Islet of Langerhans (tissue), 1 donor: ENCODE measurements at regions not wholly inside any gene's neighbourhood (a gene's known extent, or its start where the extent isn't known, plus 50 kb on each side); places are given as distances from the start of the nearest gene placed in this dataset.

Experiments
- FAIRE-seq: peaks from one replicate; lab custom pipeline; 2011; peaks lifted over from hg19 to GRCh38; lab: Jason Lieb, UNC

DNA sequence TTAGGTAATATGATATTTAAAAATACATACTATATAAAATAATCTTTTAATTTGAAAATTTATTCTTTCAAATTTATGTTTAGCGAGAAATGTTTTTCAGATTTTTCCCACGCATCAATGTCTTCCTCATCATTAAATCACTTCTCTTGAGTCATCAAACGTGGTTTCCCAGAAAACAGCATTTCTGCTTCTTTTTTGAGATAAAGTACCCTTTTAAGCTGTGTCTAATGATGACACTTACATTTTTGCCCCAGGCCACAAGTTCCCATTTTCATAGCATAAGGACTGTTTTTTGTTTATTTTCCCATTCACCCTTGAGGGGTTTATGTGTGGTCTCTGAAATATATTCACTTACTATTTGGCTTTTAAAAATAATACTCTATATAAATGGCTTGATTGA lies 139.0 kb upstream of the HS3ST3A1 start:
- peak; percentile 24 for FAIRE-seq

DNA sequence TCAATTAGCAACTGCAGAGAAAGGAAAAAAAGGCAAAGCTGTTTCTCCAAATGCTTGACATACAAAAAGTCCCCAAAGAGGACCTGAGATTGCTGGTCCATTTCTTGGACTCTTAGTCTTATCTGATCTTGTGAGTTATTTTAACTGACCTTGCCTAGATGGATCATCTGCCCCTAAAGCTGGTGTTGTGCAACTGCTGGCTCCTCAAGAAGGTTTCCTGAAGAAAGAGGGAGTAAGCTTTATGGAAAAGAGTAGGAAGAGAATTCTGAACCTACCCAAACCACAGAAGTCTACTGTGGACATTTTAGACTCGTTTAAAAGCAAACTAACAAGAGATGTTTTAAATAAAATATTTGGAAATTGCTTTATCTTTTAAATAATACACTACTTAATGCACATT lies 140.0 kb upstream of the HS3ST3A1 start:
- FAIRE-seq = no peak

DNA sequence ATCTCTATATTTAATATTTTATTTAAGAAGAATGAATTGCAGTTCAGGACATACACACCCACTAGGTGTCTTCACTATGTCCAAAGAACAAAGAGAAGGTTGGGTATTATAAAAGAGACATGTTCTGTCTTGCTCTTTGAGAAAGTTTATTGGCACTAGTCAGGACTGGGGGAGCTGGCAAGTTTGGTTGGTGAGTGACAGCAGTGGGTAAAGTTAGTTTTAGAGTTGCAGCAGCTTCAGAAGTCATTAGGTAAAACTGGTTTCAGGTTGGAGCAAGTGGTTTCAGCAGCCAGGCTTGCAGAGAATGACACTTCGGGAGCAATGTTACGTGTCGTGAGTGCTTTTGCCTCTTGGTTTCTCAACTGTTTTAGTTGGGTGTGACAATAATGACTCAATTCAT lies 142.2 kb upstream of the HS3ST3A1 start:
- no peak for FAIRE-seq

DNA sequence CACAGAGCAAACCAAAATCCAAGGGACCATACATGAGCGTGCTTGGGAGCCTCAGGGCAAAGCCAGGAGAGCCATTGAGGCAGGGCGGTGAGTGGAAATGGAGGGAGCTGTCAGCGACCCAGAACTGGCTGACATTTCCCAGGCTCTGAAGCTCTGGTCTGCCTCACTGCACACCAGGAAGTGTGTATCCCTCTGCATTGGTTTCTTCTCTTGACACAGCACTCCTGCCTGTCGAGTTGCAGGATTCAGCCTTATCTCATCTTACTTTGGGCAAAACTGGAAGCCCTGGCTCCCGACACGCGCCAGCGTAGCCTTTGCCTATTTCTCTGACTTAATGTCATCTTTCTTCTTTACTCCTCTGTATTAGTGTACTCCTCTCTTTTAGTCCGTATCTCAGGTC lies 144.7 kb upstream of the HS3ST3A1 start:
- FAIRE-seq = no peak

DNA sequence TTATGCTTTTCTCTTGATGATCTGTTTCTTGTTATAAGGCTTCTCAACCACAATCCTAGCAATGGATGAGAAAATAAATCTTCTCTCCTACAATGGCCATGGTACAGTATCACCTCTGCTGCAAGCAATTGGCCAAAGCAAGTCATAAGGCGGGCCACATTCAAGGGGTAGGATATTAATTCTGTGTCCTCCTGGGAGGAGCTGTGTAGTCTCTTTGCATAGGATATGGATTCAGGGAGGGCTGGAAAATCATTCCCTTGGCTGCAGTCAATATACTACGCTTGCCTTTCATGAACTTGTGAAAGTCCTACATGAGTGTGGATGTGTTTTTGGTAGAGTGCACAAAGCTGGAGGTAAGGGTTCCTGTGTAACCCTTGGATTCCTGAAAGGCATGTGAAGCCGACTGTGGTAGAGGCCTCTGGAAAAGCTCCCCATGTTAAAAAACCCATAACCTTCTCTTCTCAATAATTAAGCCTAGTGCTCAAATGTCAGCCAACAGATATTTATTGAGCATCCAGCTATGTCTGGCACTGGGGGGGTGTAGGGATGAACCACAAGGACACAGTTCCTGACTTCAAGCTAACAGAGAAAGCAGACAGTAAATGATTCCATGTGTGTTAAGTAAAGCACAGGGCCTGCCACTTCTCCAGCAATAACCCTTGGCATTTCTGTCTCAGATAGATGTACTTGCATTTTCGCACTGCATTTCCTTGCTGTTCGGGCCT lies 147.6 kb upstream of the HS3ST3A1 start:
- FAIRE-seq = no peak

DNA sequence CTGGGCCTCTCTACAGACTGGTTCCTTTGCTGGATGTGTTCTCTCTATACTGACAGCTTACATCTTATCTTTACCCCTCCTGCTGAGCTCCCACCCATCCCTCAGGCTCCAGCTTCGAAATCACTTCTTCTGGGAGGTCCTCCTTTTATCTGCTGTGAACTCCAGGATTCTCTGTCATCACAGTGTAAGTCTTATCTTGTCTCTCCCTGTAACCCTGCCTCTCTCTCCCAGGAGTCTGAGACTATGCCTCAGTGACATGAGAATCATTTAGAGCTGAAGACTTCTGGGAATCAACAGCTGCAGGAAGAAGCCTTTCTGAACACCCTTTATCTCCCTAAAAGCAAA lies 148.1 kb upstream of the HS3ST3A1 start:
- FAIRE-seq = no peak

DNA sequence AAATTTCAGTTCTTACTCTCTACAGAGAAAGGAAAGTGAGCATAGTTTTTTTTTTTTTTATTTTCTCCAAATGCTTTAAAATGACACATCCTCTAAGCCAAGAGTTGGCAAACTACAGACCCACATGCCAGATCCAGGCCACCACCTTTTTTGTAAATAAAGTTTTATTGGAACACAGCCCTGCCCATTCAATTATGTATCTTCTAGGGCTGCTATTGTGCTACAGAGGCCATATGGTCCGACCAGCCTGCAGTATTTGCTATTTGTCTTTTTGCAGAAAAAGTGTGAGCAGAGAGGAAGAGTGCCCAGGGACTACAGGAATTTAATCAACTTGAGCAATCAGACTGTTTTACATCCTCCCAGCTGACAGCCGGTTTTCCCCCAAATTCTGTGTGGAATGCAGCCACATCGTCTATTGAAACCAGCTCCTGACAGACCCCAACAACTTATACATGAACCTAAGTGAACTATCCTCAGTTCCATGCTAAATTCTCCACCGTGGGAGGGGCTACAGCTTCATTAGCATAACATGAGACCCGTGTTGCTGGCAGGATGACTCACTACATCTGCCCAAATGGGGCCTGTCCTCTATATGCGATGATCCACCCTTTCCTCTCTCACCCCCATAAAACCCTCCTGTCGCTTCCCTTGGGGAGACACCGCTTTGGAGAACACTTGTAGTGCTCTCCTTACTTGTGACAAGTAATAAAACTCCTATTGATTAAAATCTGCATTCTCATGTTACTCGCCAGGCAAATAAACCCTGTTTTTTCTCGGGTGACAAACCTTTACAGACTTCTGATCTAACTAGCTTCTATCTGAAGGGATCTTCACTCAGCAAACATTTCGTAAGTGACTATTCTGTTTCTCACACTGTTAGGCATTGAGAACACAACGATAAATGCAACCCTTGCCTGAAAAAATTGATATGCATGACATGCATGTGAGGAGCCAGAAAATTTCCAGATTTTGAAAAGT lies 149.4 kb upstream of the HS3ST3A1 start:
- no peak for FAIRE-seq

DNA sequence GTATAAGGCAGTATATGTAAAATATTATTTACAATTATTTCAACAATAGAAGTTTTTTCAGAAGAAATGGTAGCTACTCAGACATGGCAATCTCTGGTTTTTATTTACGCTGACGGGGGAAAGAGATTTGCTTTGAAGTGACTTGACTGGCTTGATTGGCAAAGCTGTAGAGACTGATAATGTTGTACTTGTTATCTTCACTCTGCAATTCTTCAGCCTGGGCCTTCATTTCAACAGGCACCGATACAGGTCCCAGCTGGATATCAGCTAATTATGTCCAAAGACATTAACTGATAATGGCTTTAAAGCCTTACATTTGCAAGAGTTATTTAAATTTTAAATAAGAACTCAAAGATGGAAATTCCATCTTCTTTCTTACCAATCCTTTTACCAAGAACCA lies 151.4 kb upstream of the HS3ST3A1 start:
- FAIRE-seq = no peak

DNA sequence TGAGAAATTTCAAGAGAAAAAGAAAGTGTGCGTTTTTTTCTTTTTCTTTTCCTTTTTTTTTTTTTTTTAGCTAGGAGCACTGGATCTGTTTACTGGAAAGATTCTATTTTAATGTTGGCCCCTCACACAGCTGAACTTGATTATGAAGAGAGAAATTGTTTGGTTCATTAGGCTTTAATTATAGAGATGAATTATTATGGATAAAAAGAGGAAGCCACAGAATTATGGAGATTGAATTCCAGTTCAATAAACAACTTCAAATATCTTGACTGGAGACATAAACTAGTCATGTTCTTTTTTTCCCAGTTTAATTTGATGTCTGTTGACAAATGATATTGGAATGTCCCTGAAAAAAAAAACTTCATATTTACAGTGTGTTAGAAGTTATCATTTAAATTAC lies 152.0 kb upstream of the HS3ST3A1 start:
- FAIRE-seq = no peak

DNA sequence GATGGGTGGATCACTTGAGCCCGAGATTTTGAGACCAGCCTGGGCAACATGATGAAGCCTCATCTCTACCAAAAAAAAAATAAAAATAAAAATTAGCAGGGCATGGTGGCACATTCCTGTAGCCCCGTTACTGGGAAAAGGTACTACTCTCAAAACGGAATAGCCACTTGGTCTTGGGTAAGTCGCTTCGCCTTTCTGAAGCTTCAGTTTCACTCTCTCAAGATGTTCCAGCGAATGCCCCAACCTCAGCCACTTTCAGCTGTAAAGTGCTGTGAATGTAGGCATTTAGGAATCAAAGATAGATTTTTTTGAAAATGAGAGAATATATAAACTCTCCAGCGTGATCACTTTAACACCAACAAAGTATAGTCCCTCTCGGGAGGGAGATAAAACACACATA lies 154.1 kb upstream of the HS3ST3A1 start:
- FAIRE-seq = no peak

DNA sequence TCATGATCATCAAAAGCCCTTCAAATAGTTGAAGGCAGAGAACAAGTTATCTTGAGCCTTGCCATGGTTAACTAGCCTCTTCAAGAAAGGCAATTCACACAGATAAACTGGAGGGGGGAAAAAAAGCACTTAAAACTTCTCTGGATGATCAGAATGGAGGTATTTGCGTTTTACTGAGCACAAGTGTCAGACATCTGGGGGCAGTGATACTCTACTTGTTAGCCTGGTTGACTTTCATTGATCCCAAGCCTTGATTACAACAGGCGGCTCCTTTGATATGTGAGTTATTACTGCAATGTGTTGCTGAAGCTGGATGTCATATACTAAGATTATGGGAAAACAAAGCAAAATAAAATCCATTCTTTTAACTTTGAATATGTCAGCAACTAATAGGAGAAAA lies 155.0 kb upstream of the HS3ST3A1 start:
- no peak for FAIRE-seq

DNA sequence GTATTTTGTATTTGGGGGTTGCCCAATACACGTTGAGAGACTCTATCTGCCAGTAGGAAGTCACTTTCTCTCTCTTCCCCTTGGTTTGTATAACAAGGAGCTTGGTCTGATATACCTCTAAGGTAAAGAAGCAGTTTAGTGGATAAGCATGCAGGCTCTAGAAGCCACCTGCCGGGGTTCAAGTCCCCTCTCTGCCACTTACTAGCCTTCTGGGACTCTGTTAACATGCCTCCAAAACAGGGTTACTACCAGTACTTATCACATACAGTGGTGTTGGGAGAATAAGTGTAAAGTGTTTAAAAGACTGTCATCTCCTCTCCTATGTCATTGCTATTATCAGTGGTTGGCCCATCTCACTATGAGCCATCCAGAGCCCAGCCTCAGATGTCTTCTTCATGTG lies 156.1 kb upstream of the HS3ST3A1 start:
- no peak for FAIRE-seq

DNA sequence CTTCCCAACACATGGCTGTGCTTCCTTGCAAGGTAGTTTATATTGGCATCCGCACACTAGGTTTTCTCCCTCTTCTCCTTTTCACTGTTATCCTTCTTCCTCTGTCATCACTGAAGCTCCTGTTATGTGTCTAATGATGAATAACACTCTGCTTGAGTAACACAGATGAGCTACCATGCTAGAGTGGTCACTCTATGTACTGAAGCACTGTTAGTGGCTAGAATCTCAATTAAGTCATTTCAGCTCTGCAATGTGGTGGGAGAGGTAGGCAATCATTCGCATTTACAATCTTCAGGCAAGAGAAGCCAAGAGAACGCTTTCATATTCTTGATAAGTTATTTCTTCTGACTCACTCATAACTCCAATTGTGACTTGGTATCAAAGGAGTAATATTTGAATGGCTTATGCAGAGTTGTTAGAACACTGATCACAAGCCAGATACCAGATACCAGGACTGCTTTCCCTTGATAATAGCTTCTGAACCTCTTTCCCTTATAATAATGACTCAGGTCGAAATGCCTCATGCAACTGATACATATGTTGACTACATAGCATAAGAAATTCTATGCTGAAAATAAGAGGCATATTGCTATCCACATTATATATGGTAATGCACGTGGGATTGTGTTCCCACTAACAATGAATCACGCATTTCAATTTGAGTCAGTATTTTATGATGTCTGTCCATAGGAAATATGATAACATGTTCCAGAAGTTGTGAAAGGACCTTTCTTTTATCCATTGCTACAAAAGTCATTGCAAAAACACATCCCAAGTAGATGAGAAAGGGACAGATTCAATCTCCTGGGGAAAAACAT lies 158.0 kb upstream of the HS3ST3A1 start:
- FAIRE-seq = no peak

DNA sequence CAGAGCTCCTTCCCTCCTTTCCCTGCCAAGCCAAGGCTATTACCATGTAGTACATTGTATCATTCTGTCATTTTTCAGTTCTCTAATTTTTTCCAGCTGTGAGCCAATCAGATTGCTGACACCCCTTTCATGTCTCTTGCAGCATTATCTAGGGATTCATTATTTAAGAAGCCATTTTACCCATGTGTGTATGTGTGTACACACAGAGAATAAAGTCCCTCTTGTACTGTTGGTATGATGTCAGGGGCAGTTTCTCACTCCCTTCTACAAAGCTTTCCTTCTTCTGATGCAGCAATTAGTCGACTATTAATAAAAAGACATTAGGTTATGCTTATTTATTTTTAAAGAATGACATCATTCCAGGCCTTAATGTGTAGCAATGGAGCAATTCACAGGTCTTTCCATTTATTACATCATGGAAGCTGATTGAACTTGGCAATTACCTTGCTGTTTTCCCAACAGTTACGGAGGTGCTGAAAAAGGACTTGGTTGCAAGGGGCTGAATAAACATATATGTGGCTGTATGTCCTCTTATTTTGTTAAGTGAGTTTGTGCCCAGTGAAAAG lies 159.4 kb upstream of the HS3ST3A1 start:
- no peak for FAIRE-seq

DNA sequence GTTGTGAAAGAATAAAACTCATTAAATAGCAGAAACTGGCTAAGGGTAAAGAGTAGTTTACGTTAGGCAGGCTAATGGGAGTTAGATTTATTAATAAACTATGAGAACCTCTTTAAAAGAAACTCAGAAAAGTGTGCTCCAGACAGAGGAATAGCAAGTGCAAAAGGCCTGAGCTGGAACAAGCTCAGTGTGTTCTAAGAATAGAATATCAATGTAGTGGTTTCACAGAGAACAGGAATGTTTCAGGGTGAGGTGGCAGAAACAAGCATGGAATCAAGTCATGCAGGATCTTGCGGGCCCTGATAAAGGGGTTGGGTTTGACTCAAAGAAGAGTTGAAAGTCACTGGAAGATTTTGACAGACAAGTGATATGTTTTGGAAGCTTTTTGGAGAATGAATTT lies 164.0 kb upstream of the HS3ST3A1 start:
- FAIRE-seq = no peak

DNA sequence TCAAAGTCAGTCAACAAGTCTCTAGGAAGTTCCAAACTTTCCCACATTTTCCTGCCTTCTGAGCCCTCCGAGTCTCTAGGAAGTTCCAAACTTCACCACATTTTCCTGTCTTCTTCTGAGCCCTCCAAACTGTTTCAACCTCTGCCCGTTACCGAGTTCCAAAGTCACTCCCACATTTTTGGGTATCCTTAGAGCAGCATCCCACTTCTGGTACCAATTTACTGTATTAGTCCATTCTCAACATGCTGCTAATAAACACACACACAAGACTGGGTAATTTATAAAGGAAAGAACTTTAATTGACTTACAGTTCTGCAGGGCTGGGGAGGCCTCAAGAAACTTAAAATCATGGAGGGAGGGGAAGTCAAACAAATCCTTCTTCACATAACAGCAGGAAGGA lies 169.0 kb upstream of the HS3ST3A1 start:
- no peak for FAIRE-seq

DNA sequence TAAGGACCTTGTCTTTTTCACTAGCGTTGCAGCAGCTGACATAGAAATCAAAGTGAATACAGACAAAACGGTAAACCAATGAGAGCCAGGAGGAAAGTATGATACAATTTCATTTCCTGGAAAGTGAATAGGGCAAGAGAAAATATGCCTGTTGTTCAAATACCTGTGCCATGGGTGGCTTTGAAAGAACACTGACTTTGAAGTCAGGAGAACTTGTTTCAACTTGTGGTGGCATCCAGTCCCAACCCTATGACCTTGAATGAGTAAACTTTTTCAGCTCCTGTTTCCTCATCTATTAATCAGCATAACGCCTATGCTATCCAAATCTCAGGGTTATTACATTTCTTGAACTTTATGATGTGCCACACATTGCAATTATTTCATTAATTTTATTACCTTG lies 173.7 kb upstream of the HS3ST3A1 start:
- no peak for FAIRE-seq

DNA sequence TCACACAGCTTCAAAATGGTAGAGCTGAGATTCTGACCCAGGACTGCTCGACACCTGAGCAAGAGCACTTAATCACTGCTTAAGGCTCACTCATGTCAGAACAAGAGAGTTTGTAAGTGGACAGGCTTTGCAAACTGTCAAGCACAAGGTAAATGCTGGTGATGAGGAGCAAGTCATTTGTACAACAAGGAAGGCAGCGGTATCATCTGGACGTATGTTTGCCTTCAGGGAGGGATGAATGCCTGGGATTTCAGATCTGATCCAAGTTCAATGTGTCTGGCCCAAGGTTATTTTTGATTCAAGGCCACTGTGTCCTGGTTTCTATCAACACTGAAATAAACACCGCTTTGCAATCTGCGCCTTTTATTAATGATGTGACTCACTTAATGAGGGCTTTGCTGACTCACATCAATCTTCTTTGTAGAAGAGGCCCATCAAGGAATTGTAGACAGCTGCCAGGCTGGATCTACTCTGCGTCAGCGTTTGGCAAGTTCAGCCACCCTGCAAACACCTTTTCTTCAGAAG lies 174.4 kb upstream of the HS3ST3A1 start:
- no peak for FAIRE-seq

DNA sequence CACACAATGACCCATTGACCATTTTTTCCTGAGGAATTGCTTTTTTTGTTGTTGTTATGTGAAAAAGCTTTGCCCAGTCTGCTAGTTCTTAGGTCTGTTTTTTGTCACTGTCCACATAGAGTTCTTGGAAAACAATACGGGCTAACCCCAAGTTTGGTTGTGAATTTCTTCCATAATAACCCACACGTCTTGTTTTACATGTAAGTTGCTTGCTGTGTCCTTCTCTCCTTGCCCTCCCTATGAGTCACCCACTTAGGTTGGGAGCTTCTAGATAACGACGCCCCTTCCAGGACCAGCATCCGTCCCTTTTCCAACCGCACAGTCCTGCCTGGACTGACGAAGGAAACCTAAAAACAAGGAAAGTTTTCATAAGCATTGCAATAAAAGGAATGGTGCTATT lies 175.3 kb upstream of the HS3ST3A1 start:
- no peak for FAIRE-seq

DNA sequence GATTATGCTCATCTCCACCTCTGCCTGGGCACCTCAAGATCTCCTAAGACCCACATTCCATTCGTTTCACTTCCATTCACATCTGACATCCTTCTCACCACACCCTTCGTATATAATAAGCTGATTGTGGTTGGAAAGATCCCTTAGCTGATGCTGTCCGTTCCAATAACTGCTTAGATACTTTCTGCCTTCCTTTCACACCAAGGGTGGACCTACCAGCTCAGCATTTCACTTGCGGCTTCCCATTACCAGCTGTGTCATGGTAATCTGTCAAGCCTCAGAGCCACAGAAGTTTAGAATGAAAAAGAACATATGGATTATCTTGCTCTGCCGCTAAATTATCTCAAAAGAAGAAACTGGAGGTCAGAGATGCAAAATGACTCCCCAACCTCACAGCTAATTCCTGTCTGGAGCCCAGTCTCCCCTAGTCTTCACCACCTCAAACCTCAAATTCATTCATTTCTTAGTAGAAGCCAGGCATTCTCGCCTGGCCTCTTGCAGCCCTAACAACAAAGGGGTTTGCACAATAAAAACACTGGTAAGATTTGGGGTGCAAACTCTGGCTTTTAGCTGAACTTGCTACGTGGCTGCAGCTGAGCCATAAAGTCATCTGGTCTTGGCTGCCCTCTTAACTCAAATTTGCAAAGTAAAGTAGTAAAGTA lies 182.8 kb upstream of the HS3ST3A1 start:
- FAIRE-seq = no peak

DNA sequence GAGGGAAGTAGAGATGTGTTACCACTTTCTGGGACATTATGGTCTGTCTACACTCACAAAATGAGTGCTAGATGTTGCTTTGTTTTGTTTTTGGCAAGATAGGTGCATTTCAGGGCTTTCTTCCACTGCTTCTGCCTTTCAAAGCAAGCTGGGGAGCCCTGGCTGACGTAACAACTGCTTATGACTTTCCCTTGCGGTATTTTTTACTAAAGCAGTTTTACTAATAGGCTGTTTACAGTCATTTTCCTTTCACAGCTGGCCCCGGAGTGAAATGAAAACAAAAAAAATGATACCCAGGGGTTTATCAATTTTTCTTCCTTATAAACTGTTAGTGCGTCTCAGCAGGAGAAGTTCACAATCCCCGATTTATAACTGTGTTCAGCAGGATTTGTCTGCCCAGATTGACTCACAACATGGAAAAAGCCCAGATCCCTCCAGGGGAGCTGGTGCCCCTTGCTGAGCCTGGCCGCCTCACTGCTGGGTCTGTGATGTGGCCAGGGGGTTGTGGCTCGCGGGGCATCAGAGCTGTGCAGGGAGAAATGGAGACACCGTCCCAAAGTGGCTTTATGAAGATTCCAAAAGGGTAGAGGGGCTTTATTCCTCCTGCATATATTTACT lies 184.4 kb upstream of the HS3ST3A1 start:
- FAIRE-seq = no peak
